AG09319 (cell line): ENCODE measurements at regions not wholly inside any gene's neighbourhood (a gene's known extent, or its start where the extent isn't known, plus 50 kb on each side); places are given as distances from the start of the nearest gene placed in this dataset.
"Not testable (repeated sequence)": the region's sequence is repeated elsewhere in the genome, so short reads cannot be mapped to it uniquely, and the experiment has no call there.

Experiments
- DNase-seq: peaks from one replicate; pipeline ENCODE4 v3.0.0-alpha.2; 2010; ENCODE audit warnings: low read depth; ENCODE audit errors: extremely low read depth
- TF ChIP-seq, protein P1 (sequence below): IDR thresholded peaks from 2 replicates; pipeline ENCODE4 v1.5.1; 2011; ENCODE audit warnings: low read depth, mild to moderate bottlenecking, inconsistent platforms, low read length, moderate library complexity

DNA sequence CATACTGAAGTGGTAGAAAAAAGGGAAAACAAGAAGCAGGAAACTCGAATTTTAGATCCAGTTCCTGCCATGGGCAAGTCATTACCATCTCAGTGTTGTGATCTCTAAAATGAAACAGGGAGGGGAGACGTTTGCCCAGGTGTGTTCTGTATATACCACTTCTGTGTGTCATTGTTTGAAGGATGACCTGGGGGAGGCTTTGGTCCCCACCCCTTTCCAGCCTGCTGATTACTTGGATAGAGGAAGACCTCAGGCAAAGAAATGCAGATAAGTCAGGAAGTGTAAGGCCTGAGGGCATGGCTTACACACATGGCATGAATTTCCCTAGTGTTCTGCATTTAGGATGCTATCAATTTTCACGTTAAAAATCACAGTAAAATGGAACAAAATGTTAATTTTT, 205.2 kb upstream of the CXCR4 start:
- TF ChIP-seq, protein P1, sequence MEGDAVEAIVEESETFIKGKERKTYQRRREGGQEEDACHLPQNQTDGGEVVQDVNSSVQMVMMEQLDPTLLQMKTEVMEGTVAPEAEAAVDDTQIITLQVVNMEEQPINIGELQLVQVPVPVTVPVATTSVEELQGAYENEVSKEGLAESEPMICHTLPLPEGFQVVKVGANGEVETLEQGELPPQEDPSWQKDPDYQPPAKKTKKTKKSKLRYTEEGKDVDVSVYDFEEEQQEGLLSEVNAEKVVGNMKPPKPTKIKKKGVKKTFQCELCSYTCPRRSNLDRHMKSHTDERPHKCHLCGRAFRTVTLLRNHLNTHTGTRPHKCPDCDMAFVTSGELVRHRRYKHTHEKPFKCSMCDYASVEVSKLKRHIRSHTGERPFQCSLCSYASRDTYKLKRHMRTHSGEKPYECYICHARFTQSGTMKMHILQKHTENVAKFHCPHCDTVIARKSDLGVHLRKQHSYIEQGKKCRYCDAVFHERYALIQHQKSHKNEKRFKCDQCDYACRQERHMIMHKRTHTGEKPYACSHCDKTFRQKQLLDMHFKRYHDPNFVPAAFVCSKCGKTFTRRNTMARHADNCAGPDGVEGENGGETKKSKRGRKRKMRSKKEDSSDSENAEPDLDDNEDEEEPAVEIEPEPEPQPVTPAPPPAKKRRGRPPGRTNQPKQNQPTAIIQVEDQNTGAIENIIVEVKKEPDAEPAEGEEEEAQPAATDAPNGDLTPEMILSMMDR, result no peak
- no peak for DNase-seq

DNA sequence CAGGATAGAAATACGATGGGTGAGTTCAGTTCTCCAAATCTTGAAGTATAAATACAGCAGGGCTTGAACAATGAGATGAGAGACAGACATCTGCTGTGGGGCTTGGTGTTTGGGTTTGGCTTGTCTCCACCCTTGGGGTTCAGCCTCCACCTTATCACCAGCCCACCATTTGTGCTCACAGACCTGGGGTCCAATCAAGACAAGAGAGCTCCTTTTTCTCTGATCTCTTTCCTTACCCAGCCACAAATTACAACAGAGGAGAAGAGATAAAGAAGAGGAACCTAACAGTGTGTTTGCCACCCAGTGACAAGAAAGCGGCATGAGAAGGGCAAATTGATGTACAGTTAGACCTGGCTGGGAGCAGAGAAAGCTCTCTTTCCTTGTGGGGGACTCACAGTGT, 204.5 kb upstream of the CXCR4 start:
- no peak for DNase-seq
- TF ChIP-seq, protein P1, result no peak

DNA sequence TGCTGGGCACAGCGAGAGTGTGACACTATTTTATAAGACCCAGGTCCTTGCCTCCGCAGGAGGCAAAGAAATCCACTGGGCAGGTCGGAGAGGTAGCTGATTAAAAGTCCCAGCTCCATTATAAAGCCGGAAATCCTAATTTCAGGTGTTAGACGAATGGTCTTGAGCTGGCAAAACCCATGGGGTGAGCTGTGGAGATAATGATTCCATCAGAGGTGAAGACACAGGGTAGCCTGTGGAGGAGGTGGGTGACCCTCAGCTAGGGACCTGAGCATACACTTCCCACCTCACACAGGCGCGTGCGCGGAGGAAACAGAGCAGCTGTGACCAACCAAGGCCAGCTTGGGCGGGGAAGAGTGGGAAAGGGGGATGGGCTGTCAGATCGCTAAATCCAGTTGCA, 201.7 kb upstream of the CXCR4 start:
- TF ChIP-seq, protein P1, result no peak
- DNase-seq, result no peak

DNA sequence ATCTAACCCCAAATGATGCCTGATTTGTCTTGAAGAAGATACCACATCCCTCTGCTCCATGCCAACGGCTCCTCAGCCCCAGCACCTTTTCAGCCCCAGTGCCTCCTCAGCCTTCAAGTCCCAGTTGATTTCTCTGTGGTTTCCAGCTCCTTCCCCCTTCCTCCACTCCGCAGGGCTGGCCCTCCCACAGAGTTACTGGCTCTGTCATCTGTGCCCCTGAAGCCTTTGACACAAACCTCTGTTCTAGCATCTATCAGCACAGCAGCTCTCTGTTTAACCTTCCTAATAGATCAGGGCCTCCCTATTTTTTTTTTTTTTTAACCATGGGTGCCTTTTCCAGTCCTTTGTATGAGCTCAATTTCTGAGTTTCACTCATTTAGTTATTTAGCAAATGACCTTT, 201.3 kb upstream of the CXCR4 start:
- TF ChIP-seq, protein P1, result no peak
- no peak for DNase-seq

DNA sequence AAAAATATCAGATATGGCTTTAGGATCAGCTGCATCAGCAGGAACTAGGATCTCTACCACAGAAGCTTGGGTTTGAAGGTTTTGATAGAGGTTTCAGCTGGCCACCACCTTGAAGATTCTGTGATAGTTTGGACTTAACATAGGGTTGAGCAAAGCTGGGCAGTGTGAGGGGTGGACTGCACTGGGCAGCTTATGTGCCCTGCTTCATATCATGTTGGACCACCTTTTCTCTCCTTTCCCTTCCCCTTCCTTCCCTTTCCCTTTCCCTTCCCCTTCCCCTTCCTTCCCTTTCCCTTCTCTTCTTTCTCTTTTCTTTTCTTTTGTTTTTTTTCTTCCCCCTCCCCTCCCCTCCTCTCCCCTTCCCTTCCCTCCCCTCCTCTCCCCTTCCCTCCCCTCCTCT, 196.3 kb upstream of the CXCR4 start:
- DNase-seq, result no peak
- TF ChIP-seq, protein P1, result no peak

DNA sequence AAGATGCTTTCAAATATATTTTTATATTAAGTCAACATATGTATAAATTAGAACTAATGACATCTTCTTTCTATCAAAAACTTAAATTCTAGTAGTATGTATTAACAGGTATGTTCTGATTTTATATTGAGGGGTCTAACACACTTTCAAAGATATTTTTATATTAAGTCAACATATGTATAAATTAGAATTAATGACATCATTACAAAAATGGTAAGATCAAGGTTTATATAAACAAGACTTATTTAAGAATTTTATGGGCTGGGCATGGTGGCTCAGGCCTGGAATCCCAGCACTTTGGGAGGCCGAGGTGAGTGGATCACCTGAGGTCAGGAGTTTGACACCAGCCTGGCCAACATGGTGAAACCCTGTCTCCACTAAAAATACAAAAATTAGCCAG, 194.6 kb upstream of the CXCR4 start:
- DNase-seq, result not testable (repeated sequence)

DNA sequence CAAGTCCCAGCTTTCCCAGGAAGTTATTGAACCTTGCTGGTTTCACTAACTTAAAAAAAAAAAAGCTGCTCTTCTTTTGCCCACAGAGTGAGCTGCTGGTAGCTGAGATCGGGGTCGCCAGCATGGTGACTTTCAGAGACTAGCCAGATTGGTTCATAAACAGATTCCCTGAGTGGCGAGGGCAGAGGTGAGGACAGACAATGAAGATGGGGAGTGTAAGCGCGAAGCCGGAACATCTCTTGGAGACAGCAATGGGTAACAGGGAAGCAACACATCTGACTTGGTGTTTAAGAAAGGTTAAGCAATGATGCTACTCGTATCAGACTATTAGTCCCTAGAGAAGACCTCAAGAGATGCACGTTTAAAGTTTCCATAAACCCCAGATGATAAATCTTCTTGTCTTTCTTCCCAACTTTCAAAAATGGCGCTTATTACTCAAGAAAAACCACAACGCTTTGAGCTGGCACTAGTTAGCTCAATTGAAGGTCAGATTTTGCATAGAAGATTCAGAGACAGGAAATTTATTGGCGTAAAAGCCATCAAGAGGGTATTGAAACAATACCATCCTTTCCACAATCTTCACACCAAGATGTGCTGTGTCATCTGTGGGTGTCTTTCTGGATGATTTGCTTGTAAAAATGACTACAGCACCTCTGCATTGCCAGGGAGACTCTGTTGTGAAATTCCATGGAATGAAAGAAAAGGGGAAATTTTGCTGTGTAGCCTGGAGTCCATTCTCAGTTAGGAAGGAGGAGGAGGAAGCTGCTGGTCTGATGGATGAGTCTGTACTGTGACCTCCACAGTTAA, 193.1 kb upstream of the CXCR4 start:
- DNase-seq, result no peak
- TF ChIP-seq, protein P1, result no peak

DNA sequence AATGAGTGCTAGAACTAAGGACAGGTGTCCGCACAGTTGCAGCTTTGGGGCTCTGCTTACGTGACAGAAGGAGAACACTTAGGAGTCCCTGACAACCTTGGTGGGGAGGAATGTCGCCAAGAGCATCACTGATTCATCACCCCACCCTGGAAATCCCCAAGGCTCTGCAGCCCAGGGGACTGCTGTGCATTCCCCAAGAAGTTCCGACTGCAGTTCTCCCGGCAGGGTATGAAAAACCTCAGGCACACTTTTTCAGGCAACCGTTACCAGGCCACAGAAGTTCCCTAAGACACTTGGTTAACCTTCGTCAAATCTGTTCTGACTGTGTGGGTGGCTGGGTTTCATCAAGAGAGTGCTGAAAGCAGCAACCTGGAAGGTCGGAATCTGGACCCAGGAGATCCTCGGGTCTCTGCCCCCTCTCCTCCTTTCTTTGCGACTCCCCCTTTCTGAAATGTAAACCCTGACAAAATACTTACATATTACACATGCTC, 192.1 kb upstream of the CXCR4 start:
- TF ChIP-seq, protein P1, result no peak
- DNase-seq, result no peak
